Kidney capillary endothelial cell (primary cell): ENCODE measurements at regions not wholly inside any gene's neighbourhood (a gene's known extent, or its start where the extent isn't known, plus 50 kb on each side); places are given as distances from the start of the nearest gene placed in this dataset.

Experiments used
- DNase-seq: peaks from one replicate; pipeline ENCODE4 v3.0.0-alpha.2; 2018; ENCODE audit warnings: low spot score

- no peak for DNase-seq
Measured at GRCh38 chr1:90494748-90495282, 222.3 kb downstream of the BARHL2 start.

- DNase-seq, result no peak
Measured at GRCh38 chr1:90488451-90488850, 228.7 kb downstream of the BARHL2 start.

- DNase-seq, result no peak
Measured at GRCh38 chr1:90486996-90487395, 230.1 kb downstream of the BARHL2 start.

GRCh38 chr1:90486134-90486824 lies 230.8 kb downstream of the BARHL2 start:
- DNase-seq, result no peak

GRCh38 chr1:90480271-90480835 lies 236.7 kb downstream of the BARHL2 start:
- DNase-seq, result no peak

- DNase-seq, result no peak
Measured at GRCh38 chr1:90476994-90477393, 240.1 kb downstream of the BARHL2 start.

- DNase-seq, result no peak
Measured at GRCh38 chr1:90476411-90476810, 240.7 kb downstream of the BARHL2 start.

- DNase-seq, result no peak
Measured at GRCh38 chr1:90475631-90476030, 241.5 kb downstream of the BARHL2 start.

GRCh38 chr1:90474731-90475130 lies 242.4 kb downstream of the BARHL2 start:
- DNase-seq, result no peak

GRCh38 chr1:90474158-90474557 lies 242.9 kb downstream of the BARHL2 start:
- DNase-seq, result no peak

GRCh38 chr1:90472775-90473174 lies 244.3 kb downstream of the BARHL2 start:
- DNase-seq, result no peak

GRCh38 chr1:90459570-90459969 lies 257.5 kb downstream of the BARHL2 start:
- no peak for DNase-seq

GRCh38 chr1:90457985-90458384 lies 259.1 kb downstream of the BARHL2 start:
- DNase-seq, result no peak

GRCh38 chr1:90452491-90452890 lies 264.6 kb downstream of the BARHL2 start:
- no peak for DNase-seq

- DNase-seq, result no peak
Measured at GRCh38 chr1:90443354-90443753, 273.7 kb downstream of the BARHL2 start.

GRCh38 chr1:90435351-90435750 lies 281.8 kb downstream of the BARHL2 start:
- no peak for DNase-seq

- no peak for DNase-seq
Measured at GRCh38 chr1:90434460-90434859, 282.6 kb downstream of the BARHL2 start.

GRCh38 chr1:90417126-90417525 lies 300.0 kb downstream of the BARHL2 start:
- DNase-seq, result no peak

- DNase-seq, result no peak
Measured at GRCh38 chr1:90414201-90414600, 302.9 kb downstream of the BARHL2 start.

GRCh38 chr1:90413519-90413918 lies 303.6 kb downstream of the BARHL2 start:
- DNase-seq, result no peak

GRCh38 chr1:90412563-90412962 lies 304.5 kb downstream of the BARHL2 start:
- no peak for DNase-seq

GRCh38 chr1:90411185-90411584 lies 305.9 kb downstream of the BARHL2 start:
- DNase-seq, result no peak

GRCh38 chr1:90407737-90408136 lies 309.4 kb downstream of the BARHL2 start:
- no peak for DNase-seq

GRCh38 chr1:90405726-90406125 lies 311.4 kb downstream of the BARHL2 start:
- no peak for DNase-seq
